ENCODE measurements at regions not wholly inside any gene's neighbourhood (a gene's known extent, or its start where the extent isn't known, plus 50 kb on each side); places are given as distances from the start of the nearest gene placed in this dataset.

GRCh38 chr14:41392226-41392625, 214.4 kb upstream of the LRFN5 start:
- H3K36me3 ChIP-seq (ENCODE audit: control insufficient read depth in 1 of 2, insufficient read depth in 2 of 2, low read length in 2 of 2), result no peaks in the 10 kb centered on the region
- BruUV-seq (replicated peaks), result no TSS peak
- no peaks in the 10 kb centered on the region for H4K20me1 ChIP-seq (ENCODE audit: insufficient read depth)
- H2AFZ ChIP-seq (ENCODE audit: low read depth, low read length, poor library complexity, severe bottlenecking), result no peak overlapping the region
- TF ChIP-seq ZNF274 (IDR thresholded peaks at IDR 0.05; ENCODE audit: low read depth, low read length) (no peak), POLR2AphosphoS5 (IDR thresholded peaks at IDR 0.05; ENCODE audit: low read depth, low read length) (no peak), REST (IDR thresholded peaks at IDR 0.05; ENCODE audit: low read depth) (no peak), SP1 (IDR thresholded peaks at IDR 0.05; ENCODE audit: low read depth) (no peak), YY1 (IDR thresholded peaks at IDR 0.05; ENCODE audit: extremely low read depth, insufficient replicate concordance, low read depth, low read length) (no peak), JUND (IDR thresholded peaks at IDR 0.05) (no peak), ATF3 (IDR thresholded peaks at IDR 0.05) (no peak)
- H3K27ac ChIP-seq (ENCODE audit: low read depth, low read length), result no peak overlapping the region
- H3K79me2 ChIP-seq (ENCODE audit: insufficient read depth, low read length), result no peaks in the 10 kb centered on the region
- no peak for ATAC-seq
- no peak overlapping the region for H3K4me2 ChIP-seq (ENCODE audit: low read length)
- no peak overlapping the region for H3K4me3 ChIP-seq (replicated peaks in 1 of 2; ENCODE audit: low read depth in 1 of 2, low read length in 2 of 2)
- H3K9me2 ChIP-seq (ENCODE audit: insufficient read depth), result no peaks in the 10 kb centered on the region
- no peak overlapping the region for H3K9ac ChIP-seq (ENCODE audit: low read length)
- H3K4me1 ChIP-seq (ENCODE audit: control insufficient read depth in 1 of 2, insufficient read depth in 2 of 2, low read length in 2 of 2), result no peaks in the 10 kb centered on the region
- no peaks in the 10 kb centered on the region for H3K27me3 ChIP-seq (ENCODE audit: insufficient read depth, low read length)
- intact Hi-C loops (cut with micrococcal nuclease), result no loop called here
- ChIA-PET CTCF (no interaction called here), RAD21 (ENCODE audit: low non-redundant PET in 1 of 2, low total read pairs in 2 of 2, uncharacterized antibody in 2 of 2, unreplicated experiment in 2 of 2) (no interaction called here), POLR2A (no interaction called here)
- H3K9me3 ChIP-seq (ENCODE audit: control insufficient read depth in 1 of 2, insufficient read depth in 1 of 2, low read depth in 1 of 2, low read length in 2 of 2), result no peaks in the 10 kb centered on the region
- no peak for DNase-seq (ENCODE audit: low read depth, low spot score)
